Heart right ventricle (tissue), 16 donors: ENCODE measurements at regions not wholly inside any gene's neighbourhood (a gene's known extent, or its start where the extent isn't known, plus 50 kb on each side); places are given as distances from the start of the nearest gene placed in this dataset.
"Not testable (repeated sequence)": the region's sequence is repeated elsewhere in the genome, so short reads cannot be mapped to it uniquely, and the experiment has no call there.

ENCODE experiments used
- ATAC-seq, 8 donors: fragments of 200-7000 bp; cut with Tn5 transposase; one replicate each; pipeline ENCODE4 v1.9.1; 2020; ENCODE audit warnings: mild to moderate bottlenecking in 8 of 8, moderate library complexity in 8 of 8, moderate number of reproducible peaks in 1 of 8
- DNase-seq, 2 donors: peaks; one replicate each; pipeline ENCODE4 v3.0.0-alpha.2; 2020
- H3K27ac ChIP-seq, 10 donors: fragments of 200-600 bp; sonication (generic) in 2 of 10; one replicate each; pipeline versions ENCODE4 v1.5.0 to v1.8.0; 2020 to 2022; ENCODE audit warnings: mild to moderate bottlenecking in 3 of 10
- H3K27me3 ChIP-seq, 7 donors: fragments of 200-600 bp; one replicate each; pipeline ENCODE4 v1.8.0; 2021 to 2022; ENCODE audit warnings: mild to moderate bottlenecking in 2 of 7
- H3K36me3 ChIP-seq, 9 donors: fragments of 200-600 bp; sonication (generic) in 1 of 9; one replicate each; pipeline versions ENCODE4 v1.5.0 to v1.8.0; 2020 to 2022; ENCODE audit warnings: mild to moderate bottlenecking in 2 of 9
- H3K4me1 ChIP-seq, 9 donors: fragments of 200-600 bp; sonication (generic) in 1 of 9; one replicate each; pipeline versions ENCODE4 v1.5.0 to v1.8.0; 2020 to 2022; ENCODE audit warnings: mild to moderate bottlenecking in 4 of 9
- H3K4me3 ChIP-seq, 10 donors: fragments of 200-600 bp; sonication (generic) in 2 of 10; one replicate each; pipeline versions ENCODE4 v1.5.0 to v1.8.0; 2020 to 2022; ENCODE audit warnings: mild to moderate bottlenecking in 7 of 10, moderate library complexity in 2 of 10
- H3K9me3 ChIP-seq, 11 donors: fragments of 200-600 bp in 10 of 11; sonication (generic) in 2 of 11; one replicate each; pipeline versions ENCODE4 v1.5.0 to v1.8.0; 2013 to 2022; ENCODE audit warnings: mild to moderate bottlenecking in 2 of 11, control low read depth in 1 of 11, moderate library complexity in 1 of 11
- CTCF ChIP-seq, 9 donors: fragments of 200-600 bp; sonication (generic) in 2 of 9; IDR thresholded peaks; one replicate each; pipeline versions ENCODE4 v1.5.0 to v1.8.0; 2021 to 2022; ENCODE audit warnings: antibody characterized with exemption in 9 of 9, mild to moderate bottlenecking in 5 of 9, moderate library complexity in 1 of 9
- WGBS, 2 donors: extraction: QIAGEN DNeasy Blood & Tissue Kit; methylation state at CpG; one replicate each; pipeline ENCODE4 v1.1.7; 2013; ENCODE audit warnings: inconsistent platforms in 1 of 2; 5-methylcytosine and 5-hydroxymethylcytosine counted together
- intact Hi-C, 10 donors: fragments of 100-400 bp; cut with DNase I; formaldehyde crosslinking; loops; one replicate each; pipeline versions ENCODE4 v1.11.1 to v1.14.2; 2022
- donor health status: Arrhythmogenic right ventricular cardiomyopathy.
- donor health status: ischemic (EF 13 %, LVEDD 7.1; RV severe dilation, severe dysfunction).
- donor health status: healthy with polysubstance abuse.
- donor health status: DM: no; HTN: yes; CAD: no.
- donor health status: DM: no; HTN: no; CAD: no.
- donor health status: ischemic (EF 25% LVEDD 6.9; RV normal size, moderate dysfunction).
- donor health status: ischemic (EF 25% LVEDD 5.7; RV mildly dilated, moderate dysfunction).
- donor health status: healthy.
- donor health status: DM: yes; HTN: yes; CAD: no.
- donor health status: Ischemic cardiomyopathy.
- donor health status: ischemic (EF 35%, LVEDD 5.7; RV mildly dilated, moderate dysfunction).
- donor health status: nonischemic (EF 11% LVEDD 7.7; RV severe dilation, severe dysfunction).
- donor health status: DM: yes; HTN: yes; CAD: no.
- donor health status: PGD.
- donor health status: ischemic (EF 29% LVEDD 5.4; RV normal size, mild dysfunction).
- donor health status: nonischemic (EF 23%, LVEDD 6.1; RV moderate dilation, normal function).

- Histone ChIP-seq H3K27ac (no peak overlapping the region), H3K27me3 (no peaks in the 10 kb centered on the region), H3K9me3 (no peaks in the 10 kb centered on the region), H3K4me1 (peaks cover 0 to 32% (median 13%) of the 10 kb centered on the region in 9 donors), H3K36me3 (no peaks in the 10 kb centered on the region), H3K4me3 (no peak overlapping the region)
- TF ChIP-seq CTCF (IDR thresholded peaks at IDR 0.05): no peak
- 92 to 96% methylated on average over 6 of the region's 6 CpGs for WGBS, 2 donors
- intact Hi-C loops: loop anchor here in 1 of 10 donors (5.0 to 10.0 kb wide), 2 partner anchors 57 to 94 kb away; no protein-coding TSS in a partner anchor
- ATAC-seq: no peak
- DNase-seq: no peak
Observed at GRCh38 chr10:28988980-28989379, 299.9 kb upstream of the LYZL1 start.

- H3K27me3 ChIP-seq: no peaks in the 10 kb centered on the region
- H3K4me3 ChIP-seq: no peak overlapping the region
- TF ChIP-seq CTCF (IDR thresholded peaks at IDR 0.05): peak; percentile 30 to 80 (median 68)
- H3K27ac ChIP-seq: peak overlapping the region in 4 of 10 donors; percentile 39 to 68 (median 44)
- no peaks in the 10 kb centered on the region for H3K9me3 ChIP-seq
- no peaks in the 10 kb centered on the region for H3K36me3 ChIP-seq
- intact Hi-C loops: loop anchor here in 9 of 10 donors (1.0 to 10.0 kb wide), 10 partner anchors 133 to 329 kb away; partner anchors contain the start of gene BAMBI (in 7 of the 9)
- ATAC-seq: peak; percentile 57 to 97 (median 86)
- DNase-seq: peak; percentile 32 to 35
- WGBS, 2 donors: 68 to 77% methylated on average over 7 of the region's 7 CpGs
- H3K4me1 ChIP-seq: peaks cover 0 to 9% (median 0%) of the 10 kb centered on the region in 9 donors
Observed at GRCh38 chr10:28991333-28992270, 297.3 kb upstream of the LYZL1 start.

DNA sequence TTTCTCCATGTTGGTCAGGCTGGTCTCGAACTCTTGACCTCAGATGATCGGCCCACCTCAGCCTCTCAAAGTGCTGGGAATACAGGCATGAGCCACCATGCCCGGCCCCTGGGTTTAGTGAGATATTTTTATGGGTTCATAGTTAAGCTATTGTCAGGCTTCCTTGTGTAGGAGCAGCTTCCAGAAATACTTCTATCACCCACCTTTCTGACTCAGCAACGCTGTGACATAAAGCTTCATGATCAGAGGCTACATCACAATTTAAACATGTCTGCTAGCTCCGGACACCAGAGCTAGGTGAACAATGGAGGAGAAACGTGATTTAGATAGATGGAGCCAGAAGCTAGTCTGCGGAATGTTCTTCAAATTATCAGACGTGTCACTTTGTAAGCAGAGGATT, 295.8 kb upstream of the LYZL1 start:
- intact Hi-C loops: loop anchor here in 6 of 10 donors (5.0 to 10.0 kb wide), 6 partner anchors 132 to 331 kb away; partner anchors contain the start of gene BAMBI (in 3 of the 6)
- no peak for TF ChIP-seq CTCF (IDR thresholded peaks at IDR 0.05)

GRCh38 chr10:28993861-28994260, 295.0 kb upstream of the LYZL1 start:
- no peak for DNase-seq
- Histone ChIP-seq H3K36me3 (no peaks in the 10 kb centered on the region), H3K27ac (no peak overlapping the region), H3K9me3 (no peaks in the 10 kb centered on the region), H3K4me3 (no peak overlapping the region), H3K27me3 (no peaks in the 10 kb centered on the region), H3K4me1 (peaks cover 0 to 9% (median 0%) of the 10 kb centered on the region in 9 donors)
- ATAC-seq: no peak
- 75 to 86% methylated on average over 1 of the region's 1 CpG for WGBS, 2 donors
- intact Hi-C loops: loop anchor here in 6 of 10 donors (5.0 to 10.0 kb wide), 6 partner anchors 131 to 332 kb away; partner anchors contain the start of gene BAMBI (in 3 of the 6)
- TF ChIP-seq CTCF (IDR thresholded peaks at IDR 0.05): no peak

More for the DNA sequence above, 295.8 kb upstream of the LYZL1 start:
- Histone ChIP-seq H3K27me3 (no peaks in the 10 kb centered on the region), H3K4me3 (no peak overlapping the region), H3K9me3 (no peaks in the 10 kb centered on the region), H3K36me3 (no peaks in the 10 kb centered on the region), H3K4me1 (peaks cover 0 to 9% (median 0%) of the 10 kb centered on the region in 9 donors), H3K27ac (no peak overlapping the region)
- no peak for DNase-seq
- ATAC-seq: no peak
- WGBS, 2 donors: 68 to 89% methylated on average over 8 of the region's 8 CpGs

- intact Hi-C loops: loop anchor here in 6 of 10 donors (5.0 to 10.0 kb wide), 6 partner anchors 130 to 333 kb away; partner anchors contain the start of gene BAMBI (in 3 of the 6)
- H3K27me3 ChIP-seq, H3K4me1 ChIP-seq, H3K4me3 ChIP-seq, ATAC-seq, DNase-seq, H3K36me3 ChIP-seq, H3K9me3 ChIP-seq, H3K27ac ChIP-seq: not testable (repeated sequence)
- 89 to 95% methylated on average over 5 of the region's 5 CpGs for WGBS, 2 donors
Observed at GRCh38 chr10:28994802-28995201, 294.1 kb upstream of the LYZL1 start.
